ENCODE measurements at regions not wholly inside any gene's neighbourhood (a gene's known extent, or its start where the extent isn't known, plus 50 kb on each side); places are given as distances from the start of the nearest gene placed in this dataset.

- TF ChIP-seq CTCF (IDR thresholded peaks at IDR 0.05) (no peak), POLR2A (IDR thresholded peaks at IDR 0.05) (no peak)
- Histone ChIP-seq H3K36me3 (replicated peaks in 1 of 2) (no peaks in the 10 kb centered on the region), H3K9me3 (replicated peaks in 1 of 3) (no peaks in the 10 kb centered on the region), H3K27me3 (no peaks in the 10 kb centered on the region), H3K27ac (no peak overlapping the region), H3K4me1 (replicated peaks in 1 of 2) (no peaks in the 10 kb centered on the region), H3K4me3 (no peak overlapping the region)
- DNase-seq = no peak
- WGBS, 4 donors = 68 to 86% (median 75%) methylated on average over 4 of the region's 4 CpGs
- intact Hi-C loops (cut with DNase I) = no loop called here
These were observed 155.1 kb downstream of the CCDC59 start for GRCh38 chr12:82203086-82203485.

- H3K36me3 ChIP-seq (replicated peaks in 1 of 2) = no peaks in the 10 kb centered on the region
- no peak overlapping the region for H3K4me3 ChIP-seq
- 82 to 89% (median 88%) methylated on average over 2 of the region's 2 CpGs for WGBS, 4 donors
- H3K27me3 ChIP-seq = no peaks in the 10 kb centered on the region
- TF ChIP-seq CTCF (IDR thresholded peaks at IDR 0.05) (no peak), POLR2A (IDR thresholded peaks at IDR 0.05) (no peak)
- no peaks in the 10 kb centered on the region for H3K9me3 ChIP-seq (replicated peaks in 1 of 3)
- H3K27ac ChIP-seq = no peak overlapping the region
- DNase-seq = no peak
- no peaks in the 10 kb centered on the region for H3K4me1 ChIP-seq (replicated peaks in 1 of 2)
- intact Hi-C loops (cut with DNase I) = no loop called here
These were observed 170.6 kb downstream of the CCDC59 start for GRCh38 chr12:82187595-82187994.

- intact Hi-C loops (cut with DNase I) = no loop called here
- H3K27me3 ChIP-seq = no peaks in the 10 kb centered on the region
- no peaks in the 10 kb centered on the region for H3K36me3 ChIP-seq (replicated peaks in 1 of 2)
- no peak overlapping the region for H3K27ac ChIP-seq
- H3K4me1 ChIP-seq (replicated peaks in 1 of 2) = no peaks in the 10 kb centered on the region
- TF ChIP-seq POLR2A (IDR thresholded peaks at IDR 0.05) (no peak), CTCF (IDR thresholded peaks at IDR 0.05) (no peak)
- no peaks in the 10 kb centered on the region for H3K9me3 ChIP-seq (replicated peaks in 1 of 3)
- no peak for DNase-seq
- H3K4me3 ChIP-seq = no peak overlapping the region
These were observed 171.2 kb downstream of the CCDC59 start for GRCh38 chr12:82187011-82187410.

- H3K36me3 ChIP-seq (replicated peaks in 1 of 2) = no peaks in the 10 kb centered on the region
- 68 to 80% (median 71%) methylated on average over 6 of the region's 6 CpGs for WGBS, 4 donors
- H3K9me3 ChIP-seq (replicated peaks in 1 of 3) = no peaks in the 10 kb centered on the region
- H3K4me3 ChIP-seq = no peak overlapping the region
- no peak for TF ChIP-seq POLR2A (IDR thresholded peaks at IDR 0.05)
- TF ChIP-seq CTCF (IDR thresholded peaks at IDR 0.05) = no peak
- no peaks in the 10 kb centered on the region for H3K27me3 ChIP-seq
- no peaks in the 10 kb centered on the region for H3K4me1 ChIP-seq (replicated peaks in 1 of 2)
- no peak overlapping the region for H3K27ac ChIP-seq
- no peak for DNase-seq
- intact Hi-C loops (cut with DNase I) = no loop called here
These were observed 171.9 kb downstream of the CCDC59 start for GRCh38 chr12:82186282-82186681.

Measured in adrenal gland (tissue), 9 donors.